ENCODE measurements at regions not wholly inside any gene's neighbourhood (a gene's known extent, or its start where the extent isn't known, plus 50 kb on each side); places are given as distances from the start of the nearest gene placed in this dataset.
"Not testable (repeated sequence)": the region's sequence is repeated elsewhere in the genome, so short reads cannot be mapped to it uniquely, and the experiment has no call there.

GRCh38 chr9:764986-765385, 76.5 kb upstream of the DMRT1 start:
- no peak overlapping the region for H3K4me3 ChIP-seq
- DNase-seq = no peak
- no peaks in the 10 kb centered on the region for H3K9me3 ChIP-seq
- no peaks in the 10 kb centered on the region for H3K4me1 ChIP-seq (ENCODE audit: low read depth)
- no peaks in the 10 kb centered on the region for H3K36me3 ChIP-seq (ENCODE audit: low read depth)
- no peak for TF ChIP-seq CTCF (IDR thresholded peaks at IDR 0.05)
- intact Hi-C loops (cut with DNase I, micrococcal nuclease) = loop anchor here in 1 of 2 donors (5.0 kb wide), 1 partner anchor 153 kb away; no protein-coding TSS in a partner anchor
- ATAC-seq = no peak

- H3K4me3 ChIP-seq; H3K36me3 ChIP-seq (ENCODE audit: low read depth); intact Hi-C loops (cut with DNase I, micrococcal nuclease); DNase-seq; H3K4me1 ChIP-seq (ENCODE audit: low read depth); ATAC-seq; H3K9me3 ChIP-seq: not testable (repeated sequence)
These were observed 74.4 kb upstream of the DMRT1 start for GRCh38 chr9:767061-767561.

- ATAC-seq (no peak), DNase-seq (no peak)
- intact Hi-C loops (cut with DNase I, micrococcal nuclease) = no loop called here
- TF ChIP-seq CTCF (IDR thresholded peaks at IDR 0.05) = no peak
- Histone ChIP-seq H3K9me3 (no peaks in the 10 kb centered on the region), H3K4me3 (no peak overlapping the region), H3K36me3 (ENCODE audit: low read depth) (no peaks in the 10 kb centered on the region), H3K4me1 (ENCODE audit: low read depth) (no peaks in the 10 kb centered on the region)
These were observed 65.4 kb upstream of the DMRT1 start for GRCh38 chr9:776086-776485.

GRCh38 chr9:777978-778377, 63.5 kb upstream of the DMRT1 start:
- no peak for DNase-seq
- intact Hi-C loops (cut with DNase I, micrococcal nuclease) = no loop called here
- Histone ChIP-seq H3K9me3 (no peaks in the 10 kb centered on the region), H3K36me3 (ENCODE audit: low read depth) (no peaks in the 10 kb centered on the region), H3K4me3 (no peak overlapping the region), H3K4me1 (ENCODE audit: low read depth) (no peaks in the 10 kb centered on the region)
- no peak for TF ChIP-seq CTCF (IDR thresholded peaks at IDR 0.05)
- ATAC-seq = no peak

- H3K4me1 ChIP-seq (ENCODE audit: low read depth) = no peaks in the 10 kb centered on the region
- H3K9me3 ChIP-seq = no peaks in the 10 kb centered on the region
- DNase-seq (no peak), ATAC-seq (no peak)
- intact Hi-C loops (cut with DNase I, micrococcal nuclease) = no loop called here
- no peaks in the 10 kb centered on the region for H3K36me3 ChIP-seq (ENCODE audit: low read depth)
- no peak for TF ChIP-seq CTCF (IDR thresholded peaks at IDR 0.05)
- no peak overlapping the region for H3K4me3 ChIP-seq
These were observed 57.3 kb upstream of the DMRT1 start for GRCh38 chr9:784202-784601.

- DNase-seq = no peak
- TF ChIP-seq CTCF (IDR thresholded peaks at IDR 0.05) = no peak
These were observed 56.6 kb upstream of the DMRT1 start for GRCh38 chr9:784916-785315.

More at GRCh38 chr9:784916-785315, 56.6 kb upstream of the DMRT1 start:
- no peak for ATAC-seq
- Histone ChIP-seq H3K4me1 (ENCODE audit: low read depth) (no peaks in the 10 kb centered on the region), H3K4me3 (no peak overlapping the region), H3K9me3 (no peaks in the 10 kb centered on the region), H3K36me3 (ENCODE audit: low read depth) (no peaks in the 10 kb centered on the region)
- intact Hi-C loops (cut with DNase I, micrococcal nuclease) = no loop called here
